ENCODE measurements at regions not wholly inside any gene's neighbourhood (a gene's known extent, or its start where the extent isn't known, plus 50 kb on each side); places are given as distances from the start of the nearest gene placed in this dataset.
A peak's percentile ranks its signal among the peaks of the same experiment; 100 is the strongest.

GRCh38 chrX:22395372-22395771 is 122.7 kb downstream of the CBLL2 start:
- DNase-seq (ENCODE audit: low read depth, low spot score) = no peak

GRCh38 chrX:22396408-22396807 is 123.7 kb downstream of the CBLL2 start:
- no peak for DNase-seq (ENCODE audit: low read depth, low spot score)

- DNase-seq (ENCODE audit: low read depth, low spot score) = no peak
These were observed 124.9 kb downstream of the CBLL2 start for GRCh38 chrX:22397566-22397965.

GRCh38 chrX:22399437-22400192 is 126.9 kb downstream of the CBLL2 start:
- DNase-seq (ENCODE audit: low read depth, low spot score) = no peak

GRCh38 chrX:22404297-22404696 is 131.6 kb downstream of the CBLL2 start:
- DNase-seq (ENCODE audit: low read depth, low spot score) = no peak

- DNase-seq (ENCODE audit: low read depth, low spot score) = no peak
These were observed 133.6 kb downstream of the CBLL2 start for GRCh38 chrX:22406201-22406737.

- no peak for DNase-seq (ENCODE audit: low read depth, low spot score)
These were observed 136.7 kb downstream of the CBLL2 start for GRCh38 chrX:22409418-22409817.

GRCh38 chrX:22424122-22424915 is 151.6 kb downstream of the CBLL2 start:
- no peak for DNase-seq (ENCODE audit: low read depth, low spot score)

GRCh38 chrX:22424919-22425318 is 152.2 kb downstream of the CBLL2 start:
- DNase-seq (ENCODE audit: low read depth, low spot score) = no peak

- no peak for DNase-seq (ENCODE audit: low read depth, low spot score)
These were observed 157.0 kb downstream of the CBLL2 start for GRCh38 chrX:22429704-22430103.

GRCh38 chrX:22430701-22431100 is 158.0 kb downstream of the CBLL2 start:
- no peak for DNase-seq (ENCODE audit: low read depth, low spot score)

- DNase-seq (ENCODE audit: low read depth, low spot score) = peak; percentile 71
These were observed 160.8 kb downstream of the CBLL2 start for GRCh38 chrX:22433292-22434070.

- DNase-seq (ENCODE audit: low read depth, low spot score) = peak; percentile 26
These were observed 173.2 kb downstream of the CBLL2 start for GRCh38 chrX:22445880-22446279.

GRCh38 chrX:22462959-22463358 is 190.2 kb downstream of the CBLL2 start:
- no peak for DNase-seq (ENCODE audit: low read depth, low spot score)

GRCh38 chrX:22467571-22467970 is 194.9 kb downstream of the CBLL2 start:
- no peak for DNase-seq (ENCODE audit: low read depth, low spot score)

GRCh38 chrX:22481436-22481835 is 208.7 kb downstream of the CBLL2 start:
- no peak for DNase-seq (ENCODE audit: low read depth, low spot score)

GRCh38 chrX:22486296-22486695 is 213.6 kb downstream of the CBLL2 start:
- no peak for DNase-seq (ENCODE audit: low read depth, low spot score)

GRCh38 chrX:22516893-22517292 is 244.2 kb downstream of the CBLL2 start:
- no peak for DNase-seq (ENCODE audit: low read depth, low spot score)

GRCh38 chrX:22520128-22520828 is 247.6 kb downstream of the CBLL2 start:
- no peak for DNase-seq (ENCODE audit: low read depth, low spot score)

- no peak for DNase-seq (ENCODE audit: low read depth, low spot score)
These were observed 253.6 kb downstream of the CBLL2 start for GRCh38 chrX:22526339-22526738.

- DNase-seq (ENCODE audit: low read depth, low spot score) = no peak
These were observed 254.6 kb downstream of the CBLL2 start for GRCh38 chrX:22527302-22527701.
